ENCODE measurements at regions not wholly inside any gene's neighbourhood (a gene's known extent, or its start where the extent isn't known, plus 50 kb on each side); places are given as distances from the start of the nearest gene placed in this dataset.

GRCh38 chr7:32200646-32201045 is 130.4 kb upstream of the PDE1C start:
- no peak for TF ChIP-seq CTCF (IDR thresholded peaks at IDR 0.05; ENCODE audit: borderline replicate concordance)
- Histone ChIP-seq H3K4me3 (no peak overlapping the region), H3K4me1 (peaks cover 9% of the 10 kb centered on the region), H3K27ac (replicated peaks) (no peak overlapping the region), H3K36me3 (no peaks in the 10 kb centered on the region), H3K27me3 (ENCODE audit: low read depth) (no peaks in the 10 kb centered on the region), H3K9me3 (replicated peaks) (no peaks in the 10 kb centered on the region)
- no peak for DNase-seq
- intact Hi-C loops (cut with micrococcal nuclease) = no loop called here

GRCh38 chr7:32194537-32194936 is 124.3 kb upstream of the PDE1C start:
- TF ChIP-seq CTCF (IDR thresholded peaks at IDR 0.05; ENCODE audit: borderline replicate concordance) = no peak
- Histone ChIP-seq H3K4me1 (no peaks in the 10 kb centered on the region), H3K27ac (replicated peaks) (no peak overlapping the region), H3K4me3 (no peak overlapping the region), H3K27me3 (ENCODE audit: low read depth) (no peaks in the 10 kb centered on the region), H3K36me3 (no peaks in the 10 kb centered on the region), H3K9me3 (replicated peaks) (peaks cover 19% of the 10 kb centered on the region)
- intact Hi-C loops (cut with micrococcal nuclease) = no loop called here
- no peak for DNase-seq

GRCh38 chr7:32191305-32191704 is 121.1 kb upstream of the PDE1C start:
- peaks cover 19% of the 10 kb centered on the region for H3K9me3 ChIP-seq (replicated peaks)
- no peaks in the 10 kb centered on the region for H3K4me1 ChIP-seq
- TF ChIP-seq CTCF (IDR thresholded peaks at IDR 0.05; ENCODE audit: borderline replicate concordance) = no peak
- no peaks in the 10 kb centered on the region for H3K36me3 ChIP-seq
- DNase-seq = no peak
- intact Hi-C loops (cut with micrococcal nuclease) = no loop called here
- no peak overlapping the region for H3K27ac ChIP-seq (replicated peaks)
- H3K27me3 ChIP-seq (ENCODE audit: low read depth) = no peaks in the 10 kb centered on the region
- H3K4me3 ChIP-seq = no peak overlapping the region

GRCh38 chr7:32179567-32179966 is 109.4 kb upstream of the PDE1C start:
- no peak overlapping the region for H3K27ac ChIP-seq (replicated peaks)
- no peaks in the 10 kb centered on the region for H3K36me3 ChIP-seq
- H3K27me3 ChIP-seq (ENCODE audit: low read depth) = no peaks in the 10 kb centered on the region
- no peak for TF ChIP-seq CTCF (IDR thresholded peaks at IDR 0.05; ENCODE audit: borderline replicate concordance)
- DNase-seq = no peak
- intact Hi-C loops (cut with micrococcal nuclease) = no loop called here
- no peaks in the 10 kb centered on the region for H3K4me1 ChIP-seq
- H3K4me3 ChIP-seq = no peak overlapping the region
- H3K9me3 ChIP-seq (replicated peaks) = no peaks in the 10 kb centered on the region

GRCh38 chr7:32178677-32179366 is 108.6 kb upstream of the PDE1C start:
- Histone ChIP-seq H3K9me3 (replicated peaks) (no peaks in the 10 kb centered on the region), H3K27me3 (ENCODE audit: low read depth) (no peaks in the 10 kb centered on the region), H3K4me1 (no peaks in the 10 kb centered on the region), H3K4me3 (no peak overlapping the region), H3K36me3 (no peaks in the 10 kb centered on the region), H3K27ac (replicated peaks) (no peak overlapping the region)
- intact Hi-C loops (cut with micrococcal nuclease) = no loop called here
- no peak for DNase-seq
- TF ChIP-seq CTCF (IDR thresholded peaks at IDR 0.05; ENCODE audit: borderline replicate concordance) = no peak
